Right lobe of liver (tissue), 6 donors: ENCODE measurements at regions not wholly inside any gene's neighbourhood (a gene's known extent, or its start where the extent isn't known, plus 50 kb on each side); places are given as distances from the start of the nearest gene placed in this dataset.

Source experiments
- ATAC-seq, 4 donors: fragments of 200-7000 bp; cut with Tn5 transposase; one replicate each; pipeline ENCODE4 v1.9.1; 2020; ENCODE audit warnings: mild to moderate bottlenecking in 4 of 4, moderate library complexity in 4 of 4
- DNase-seq, 3 donors: peaks; one replicate each; pipeline ENCODE4 v3.0.0-alpha.2; 2020
- H3K27ac ChIP-seq, 3 donors: fragments of 200-600 bp; one replicate each; pipeline ENCODE4 v1.8.0; 2022
- H3K27me3 ChIP-seq, 2 donors: fragments of 200-600 bp; one replicate each; pipeline ENCODE4 v1.8.0; 2022
- H3K36me3 ChIP-seq, 4 donors: fragments of 200-600 bp; sonication (generic) in 1 of 4; one replicate each; pipeline versions ENCODE4 v1.5.1 to v1.8.0; 2017 to 2022; ENCODE audit warnings: control low read depth in 1 of 4
- H3K4me1 ChIP-seq, 4 donors: fragments of 200-600 bp; sonication (generic) in 1 of 4; one replicate each; pipeline versions ENCODE4 v1.5.1 to v1.8.0; 2017 to 2022; ENCODE audit warnings: control low read depth in 1 of 4
- H3K4me3 ChIP-seq, 3 donors: fragments of 200-600 bp; one replicate each; pipeline ENCODE4 v1.8.0; 2022
- H3K9me3 ChIP-seq, 4 donors: fragments of 200-600 bp; sonication (generic) in 1 of 4; one replicate each; pipeline versions ENCODE4 v1.5.1 to v1.8.0; 2017 to 2022; ENCODE audit warnings: control low read depth in 1 of 4
- CTCF ChIP-seq, 4 donors: fragments of 200-600 bp in 3 of 4; fragments of 450-650 bp in 1 of 4; IDR thresholded peaks; one replicate each; pipeline versions ENCODE4 v1.5.1 to v1.8.0; 2016 to 2022; ENCODE audit warnings: antibody characterized with exemption in 4 of 4, mild to moderate bottlenecking in 2 of 4
- POLR2A ChIP-seq: fragments of 450-650 bp; IDR thresholded peaks from one replicate; pipeline ENCODE4 v1.6.1; 2017; ENCODE audit warnings: antibody characterized with exemption, mild to moderate bottlenecking
- WGBS: methylation state at CpG from one replicate; pipeline ENCODE4 v1.1.6; 2018; ENCODE audit warnings: low coverage, low lambda C conversion rate; ENCODE audit not compliant: insufficient coverage; ENCODE audit errors: missing lambda C conversion rate; 5-methylcytosine and 5-hydroxymethylcytosine counted together
- intact Hi-C, 2 donors: fragments of 100-400 bp; cut with DNase I; formaldehyde crosslinking; loops; one replicate each; pipeline versions ENCODE4 v1.11.2 to v1.14.1; 2022
- donor health status: DM: no; HTN: yes; CAD: no.
- donor health status: DM: no; HTN: no; CAD: no.
- donor health status: DM: no; HTN: no; CAD: no.
- donor health status: DM: no; HTN: yes; CAD: no.
- donor health status: DM: no; HTN: yes; CAD: no.

- H3K27ac ChIP-seq = no peak overlapping the region
- no peaks in the 10 kb centered on the region for H3K4me1 ChIP-seq
- DNase-seq (no peak), ATAC-seq (peak in 1 of 4 donors; percentile 28)
- no peaks in the 10 kb centered on the region for H3K36me3 ChIP-seq
- no peak overlapping the region for H3K4me3 ChIP-seq
- no peak for TF ChIP-seq POLR2A
- TF ChIP-seq CTCF (IDR thresholded peaks at IDR 0.05) = no peak
- no peaks in the 10 kb centered on the region for H3K9me3 ChIP-seq
- WGBS = 67% methylated on average over 6 of the region's 8 CpGs
- H3K27me3 ChIP-seq = no peaks in the 10 kb centered on the region
- intact Hi-C loops = no loop called here
Measured at GRCh38 chr12:27161458-27162228, 79.3 kb upstream of the C12orf71 start.

- DNase-seq (no peak), ATAC-seq (no peak)
- TF ChIP-seq POLR2A (no peak), CTCF (IDR thresholded peaks at IDR 0.05) (no peak)
- H3K4me3 ChIP-seq = no peak overlapping the region
- H3K36me3 ChIP-seq = no peaks in the 10 kb centered on the region
- no peaks in the 10 kb centered on the region for H3K27me3 ChIP-seq
- H3K27ac ChIP-seq = no peak overlapping the region
- intact Hi-C loops = no loop called here
- no peaks in the 10 kb centered on the region for H3K4me1 ChIP-seq
- H3K9me3 ChIP-seq = no peaks in the 10 kb centered on the region
Measured at GRCh38 chr12:27162229-27162537, 79.8 kb upstream of the C12orf71 start.

- no peaks in the 10 kb centered on the region for H3K36me3 ChIP-seq
- H3K4me3 ChIP-seq = no peak overlapping the region
- H3K9me3 ChIP-seq = no peaks in the 10 kb centered on the region
- no peaks in the 10 kb centered on the region for H3K27me3 ChIP-seq
- TF ChIP-seq CTCF (IDR thresholded peaks at IDR 0.05) (no peak), POLR2A (no peak)
- DNase-seq = no peak
- no peak for ATAC-seq
- 86% methylated on average over 1 of the region's 3 CpGs for WGBS
- intact Hi-C loops = no loop called here
- no peaks in the 10 kb centered on the region for H3K4me1 ChIP-seq
- no peak overlapping the region for H3K27ac ChIP-seq
Measured at GRCh38 chr12:27163048-27163715, 80.8 kb upstream of the C12orf71 start.

- WGBS = 100% methylated on average over 1 of the region's 1 CpG
- DNase-seq (no peak), ATAC-seq (no peak)
- H3K4me3 ChIP-seq = no peak overlapping the region
- no peaks in the 10 kb centered on the region for H3K27me3 ChIP-seq
- no peaks in the 10 kb centered on the region for H3K36me3 ChIP-seq
- TF ChIP-seq CTCF (IDR thresholded peaks at IDR 0.05) (no peak), POLR2A (no peak)
- H3K4me1 ChIP-seq = no peaks in the 10 kb centered on the region
- intact Hi-C loops = no loop called here
- no peaks in the 10 kb centered on the region for H3K9me3 ChIP-seq
- no peak overlapping the region for H3K27ac ChIP-seq
Measured at GRCh38 chr12:27163894-27164293, 80.2 kb upstream of the STK38L start.
